ENCODE measurements at regions not wholly inside any gene's neighbourhood (a gene's known extent, or its start where the extent isn't known, plus 50 kb on each side); places are given as distances from the start of the nearest gene placed in this dataset.

- DNase-seq (ENCODE audit: low read depth), result no peak
These were observed 138.8 kb upstream of the DPYD start for GRCh38 chr1:98059620-98060019.

- no peak for DNase-seq (ENCODE audit: low read depth)
These were observed 137.8 kb upstream of the DPYD start for GRCh38 chr1:98058676-98059075.

GRCh38 chr1:98057236-98057910 is 136.5 kb upstream of the DPYD start:
- DNase-seq (ENCODE audit: low read depth), result no peak

GRCh38 chr1:98056781-98057180 is 135.9 kb upstream of the DPYD start:
- DNase-seq (ENCODE audit: low read depth), result no peak

GRCh38 chr1:98055457-98055856 is 134.6 kb upstream of the DPYD start:
- DNase-seq (ENCODE audit: low read depth), result no peak

GRCh38 chr1:98054786-98055185 is 134.0 kb upstream of the DPYD start:
- DNase-seq (ENCODE audit: low read depth), result no peak

- DNase-seq (ENCODE audit: low read depth), result no peak
These were observed 133.5 kb upstream of the DPYD start for GRCh38 chr1:98054367-98054701.

GRCh38 chr1:98053471-98054366 is 132.9 kb upstream of the DPYD start:
- no peak for DNase-seq (ENCODE audit: low read depth)

- peak; percentile 12 for DNase-seq (ENCODE audit: low read depth)
These were observed 130.3 kb upstream of the DPYD start for GRCh38 chr1:98051065-98051675.

- DNase-seq (ENCODE audit: low read depth), result no peak
These were observed 128.7 kb upstream of the DPYD start for GRCh38 chr1:98049370-98050135.

- DNase-seq (ENCODE audit: low read depth), result no peak
These were observed 128.0 kb upstream of the DPYD start for GRCh38 chr1:98048751-98049325.

GRCh38 chr1:98048244-98048643 is 127.4 kb upstream of the DPYD start:
- DNase-seq (ENCODE audit: low read depth), result no peak

GRCh38 chr1:98047171-98047570 is 126.3 kb upstream of the DPYD start:
- DNase-seq (ENCODE audit: low read depth), result no peak

- DNase-seq (ENCODE audit: low read depth), result no peak
These were observed 125.2 kb upstream of the DPYD start for GRCh38 chr1:98045767-98046641.

GRCh38 chr1:98045211-98045766 is 124.5 kb upstream of the DPYD start:
- no peak for DNase-seq (ENCODE audit: low read depth)

GRCh38 chr1:98044766-98045165 is 123.9 kb upstream of the DPYD start:
- no peak for DNase-seq (ENCODE audit: low read depth)

- DNase-seq (ENCODE audit: low read depth), result no peak
These were observed 123.3 kb upstream of the DPYD start for GRCh38 chr1:98044071-98044697.

- no peak for DNase-seq (ENCODE audit: low read depth)
These were observed 114.8 kb upstream of the DPYD start for GRCh38 chr1:98035602-98036002.

- DNase-seq (ENCODE audit: low read depth), result no peak
These were observed 113.7 kb upstream of the DPYD start for GRCh38 chr1:98034505-98034904.

- no peak for DNase-seq (ENCODE audit: low read depth)
These were observed 112.1 kb upstream of the DPYD start for GRCh38 chr1:98032958-98033357.

Measured in CMK (cell line).